PC-3 (cell line): ENCODE measurements at regions not wholly inside any gene's neighbourhood (a gene's known extent, or its start where the extent isn't known, plus 50 kb on each side); places are given as distances from the start of the nearest gene placed in this dataset.

Experiments
- ATAC-seq: fragments of 200-7000 bp; cut with Tn5 transposase; 2 replicates; pipeline ENCODE4 v1.9.1; 2020; ENCODE audit warnings: mild to moderate bottlenecking, moderate library complexity
- BruUV-seq: library from RNA; stranded (reverse); fragments of 400-500 nt; replicated peaks from 2 replicates; lab custom pipeline; 2021; lab: Mats Ljungman, UMichigan
- CTCF ChIA-PET: fragments of 300-600 bp; sonication (Branson Sonifier 250); formaldehyde crosslinking; loops from one replicate; lab custom pipeline; 2022; ENCODE audit warnings: antibody characterized with exemption; lab: Charles Lee
- POLR2A ChIA-PET: fragments of 300-600 bp; sonication (Branson Sonifier 250); formaldehyde crosslinking; loops from one replicate; lab custom pipeline; 2022; ENCODE audit warnings: antibody characterized with exemption; ENCODE audit not compliant: unreplicated experiment; lab: Charles Lee
- DNase-seq: peaks from one replicate; pipeline ENCODE4 v3.0.0-alpha.2; 2015
- H2AFZ ChIP-seq: fragments of 300-600 bp; sonication (generic); 2 replicates; pipeline ENCODE4 v1.6.0; 2016; ENCODE audit warnings: antibody characterized with exemption, low read length
- H3F3A ChIP-seq: fragments of 300-600 bp; sonication (generic); one replicate; pipeline ENCODE4 v1.6.0; 2017; ENCODE audit warnings: antibody characterized with exemption, low read length, control low read depth, mild to moderate bottlenecking; ENCODE audit not compliant: unreplicated experiment
- H3K27ac ChIP-seq: fragments of 300-600 bp; sonication (generic); 2 replicates; pipeline ENCODE4 v1.5.1; 2016; ENCODE audit warnings: mild to moderate bottlenecking, low read length
- H3K27me3 ChIP-seq: fragments of 300-600 bp; sonication (generic); 2 replicates; pipeline ENCODE4 v1.6.1; 2016; ENCODE audit warnings: low read length, mixed read lengths
- H3K36me3 ChIP-seq: fragments of 300-600 bp; sonication (generic); 2 replicates; pipeline ENCODE4 v1.6.1; 2016; ENCODE audit warnings: low read depth, mixed run types, low read length, mixed read lengths
- H3K4me1 ChIP-seq: fragments of 300-600 bp; sonication (generic); 2 replicates; pipeline ENCODE4 v1.5.1; 2016; ENCODE audit warnings: low read length; ENCODE audit not compliant: insufficient read depth
- H3K4me2 ChIP-seq: fragments of 300-600 bp; sonication (generic); 2 replicates; pipeline ENCODE4 v1.6.0; 2016; ENCODE audit warnings: low read length
- H3K4me3 ChIP-seq: fragments of 300-600 bp; sonication (generic); 2 replicates; pipeline ENCODE4 v1.5.1; 2016; ENCODE audit warnings: mild to moderate bottlenecking, low read length, mixed read lengths
- H3K79me2 ChIP-seq: fragments of 300-600 bp; sonication (generic); 2 replicates; pipeline ENCODE4 v1.6.1; 2017; ENCODE audit warnings: low read length, mixed read lengths
- H3K9ac ChIP-seq: fragments of 300-600 bp; sonication (generic); 2 replicates; pipeline ENCODE4 v1.6.0; 2016; ENCODE audit warnings: mild to moderate bottlenecking, low read length
- H3K9me2 ChIP-seq: fragments of 300-600 bp; sonication (generic); replicated peaks from 2 replicates; pipeline ENCODE4 v1.6.1; 2016; ENCODE audit warnings: mixed run types, low read length, mixed read lengths
- H3K9me3 ChIP-seq: fragments of 300-600 bp; sonication (generic); 2 replicates; pipeline ENCODE4 v1.6.1; 2016; ENCODE audit warnings: low read length, mixed read lengths
- H4K20me1 ChIP-seq: fragments of 300-600 bp; sonication (generic); 2 replicates; pipeline ENCODE4 v1.6.1; 2016; ENCODE audit warnings: low read length, mixed read lengths
- EZH2 ChIP-seq: fragments of 300-600 bp; sonication (generic); IDR thresholded peaks from one replicate; pipeline ENCODE4 v1.6.1; 2017; ENCODE audit warnings: antibody characterized with exemption, mild to moderate bottlenecking, low read length; ENCODE audit not compliant: unreplicated experiment
- EZH2phosphoT487 ChIP-seq: fragments of 300-600 bp; sonication (generic); IDR thresholded peaks from 2 replicates; pipeline ENCODE4 v1.6.1; 2018; ENCODE audit warnings: mild to moderate bottlenecking, antibody characterized with exemption, low read length, borderline replicate concordance
- intact Hi-C: fragments of 100-400 bp; cut with micrococcal nuclease; formaldehyde crosslinking; loops from 2 replicates; pipeline ENCODE4 v1.9.0; 2023
- TF ChIP-seq, protein P1 (sequence below): fragments of 300-600 bp; sonication (generic); conservative IDR thresholded peaks from 2 replicates; pipeline ENCODE4 v1.5.1; 2017; ENCODE audit warnings: antibody characterized with exemption, low read depth, mild to moderate bottlenecking, low read length

DNA sequence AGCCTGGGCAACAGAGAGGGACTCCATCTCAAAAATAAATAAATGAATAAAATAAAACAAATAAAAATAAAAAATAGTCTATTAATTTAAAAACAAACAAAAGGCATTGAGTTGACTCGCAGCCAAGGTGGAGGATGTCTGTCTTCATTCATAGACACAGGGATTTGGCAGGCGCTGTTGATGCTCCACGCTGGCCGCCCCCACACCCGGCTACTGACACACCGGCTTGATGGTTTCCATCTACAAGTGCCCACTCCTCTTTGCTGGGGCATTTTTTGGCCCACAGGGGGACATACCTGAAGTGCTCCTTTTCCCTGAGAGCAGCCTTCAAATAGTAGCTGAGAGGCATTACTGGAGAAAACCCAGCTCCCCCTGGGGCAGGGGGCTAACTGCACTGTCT is 178.3 kb upstream of the RALGAPA2 start:
- TF ChIP-seq, protein P1, sequence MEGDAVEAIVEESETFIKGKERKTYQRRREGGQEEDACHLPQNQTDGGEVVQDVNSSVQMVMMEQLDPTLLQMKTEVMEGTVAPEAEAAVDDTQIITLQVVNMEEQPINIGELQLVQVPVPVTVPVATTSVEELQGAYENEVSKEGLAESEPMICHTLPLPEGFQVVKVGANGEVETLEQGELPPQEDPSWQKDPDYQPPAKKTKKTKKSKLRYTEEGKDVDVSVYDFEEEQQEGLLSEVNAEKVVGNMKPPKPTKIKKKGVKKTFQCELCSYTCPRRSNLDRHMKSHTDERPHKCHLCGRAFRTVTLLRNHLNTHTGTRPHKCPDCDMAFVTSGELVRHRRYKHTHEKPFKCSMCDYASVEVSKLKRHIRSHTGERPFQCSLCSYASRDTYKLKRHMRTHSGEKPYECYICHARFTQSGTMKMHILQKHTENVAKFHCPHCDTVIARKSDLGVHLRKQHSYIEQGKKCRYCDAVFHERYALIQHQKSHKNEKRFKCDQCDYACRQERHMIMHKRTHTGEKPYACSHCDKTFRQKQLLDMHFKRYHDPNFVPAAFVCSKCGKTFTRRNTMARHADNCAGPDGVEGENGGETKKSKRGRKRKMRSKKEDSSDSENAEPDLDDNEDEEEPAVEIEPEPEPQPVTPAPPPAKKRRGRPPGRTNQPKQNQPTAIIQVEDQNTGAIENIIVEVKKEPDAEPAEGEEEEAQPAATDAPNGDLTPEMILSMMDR, result no peak
- TF ChIP-seq EZH2 (no peak), EZH2phosphoT487 (no peak)
- peaks cover 68% of the 10 kb centered on the region for H3K27me3 ChIP-seq
- intact Hi-C loops, result no loop called here
- no peaks in the 10 kb centered on the region for H4K20me1 ChIP-seq
- H3K4me3 ChIP-seq, result no peak overlapping the region
- DNase-seq (no peak), ATAC-seq (no peak)
- no peak overlapping the region for H3K27ac ChIP-seq
- no peaks in the 10 kb centered on the region for H3K79me2 ChIP-seq
- H3K4me1 ChIP-seq, result no peaks in the 10 kb centered on the region
- H3K9me3 ChIP-seq, result no peaks in the 10 kb centered on the region
- H2AFZ ChIP-seq, result no peak overlapping the region
- ChIA-PET POLR2A (no interaction called here), CTCF (no interaction called here)
- BruUV-seq, result no TSS peak
- H3K4me2 ChIP-seq, result no peak overlapping the region
- no peaks in the 10 kb centered on the region for H3K9me2 ChIP-seq
- no peaks in the 10 kb centered on the region for H3K36me3 ChIP-seq
- H3K9ac ChIP-seq, result no peak overlapping the region
- no peaks in the 10 kb centered on the region for H3F3A ChIP-seq

DNA sequence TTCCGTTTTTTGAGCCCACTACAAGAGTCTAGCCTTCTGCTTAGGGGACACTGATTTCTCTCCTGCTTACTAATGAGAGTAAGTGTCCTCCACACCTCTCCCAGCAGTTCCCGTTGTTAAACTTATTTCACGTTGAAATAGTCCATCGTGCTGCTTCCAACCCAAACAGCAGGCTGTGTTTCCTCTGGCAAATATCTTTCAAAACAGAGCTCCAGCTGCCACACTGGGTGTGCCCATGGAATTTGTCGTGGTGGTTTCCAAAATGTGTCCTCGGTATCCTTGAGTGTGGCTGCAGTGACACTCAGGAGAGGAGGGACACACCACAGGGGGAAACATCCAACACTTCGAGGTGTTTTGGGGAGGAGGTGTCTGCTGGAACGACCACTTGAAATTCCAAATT is 176.5 kb upstream of the RALGAPA2 start:
- H2AFZ ChIP-seq, result no peak overlapping the region
- H3K4me2 ChIP-seq, result no peak overlapping the region
- no peak overlapping the region for H3K9ac ChIP-seq
- H3K36me3 ChIP-seq, result no peaks in the 10 kb centered on the region
- no peak overlapping the region for H3K27ac ChIP-seq
- no TSS peak for BruUV-seq
- no peak overlapping the region for H3K4me3 ChIP-seq
- DNase-seq (no peak), ATAC-seq (no peak)
- no peaks in the 10 kb centered on the region for H4K20me1 ChIP-seq
- TF ChIP-seq EZH2phosphoT487 (no peak), EZH2 (no peak)
- TF ChIP-seq, protein P1, result no peak
- peaks cover 65% of the 10 kb centered on the region; the same call in 1 of the 2 replicates for H3K27me3 ChIP-seq
- no peaks in the 10 kb centered on the region for H3K79me2 ChIP-seq
- CTCF ChIA-PET, result no interaction called here
- POLR2A ChIA-PET, result no interaction called here
- H3F3A ChIP-seq, result no peaks in the 10 kb centered on the region
- no peaks in the 10 kb centered on the region for H3K9me2 ChIP-seq
- no peaks in the 10 kb centered on the region for H3K9me3 ChIP-seq
- intact Hi-C loops, result no loop called here
- H3K4me1 ChIP-seq, result no peaks in the 10 kb centered on the region

DNA sequence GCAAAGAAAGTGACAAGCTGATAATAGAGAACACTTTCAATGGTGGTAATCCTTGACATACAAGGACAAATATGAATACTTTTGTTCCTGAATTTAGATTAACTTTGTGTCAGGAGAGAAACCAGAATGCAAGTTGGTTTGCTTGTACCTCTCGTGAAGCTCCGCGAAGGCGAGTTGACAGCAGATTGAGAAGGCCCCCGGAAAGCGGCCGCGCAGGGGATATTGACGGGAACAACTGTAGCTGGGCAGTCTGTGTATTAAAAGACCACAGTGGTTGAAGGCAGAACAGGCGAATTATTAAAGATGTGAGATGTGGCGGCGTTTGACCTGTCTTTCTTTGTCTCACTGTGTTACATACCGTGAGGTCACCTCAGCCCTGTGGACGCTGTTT is 175.8 kb upstream of the RALGAPA2 start:
- Histone ChIP-seq H3K79me2 (no peaks in the 10 kb centered on the region), H3K36me3 (no peaks in the 10 kb centered on the region), H3K27ac (no peak overlapping the region), H3K4me2 (no peak overlapping the region), H4K20me1 (no peaks in the 10 kb centered on the region), H3K9ac (no peak overlapping the region), H3K27me3 (peaks cover 68% of the 10 kb centered on the region; the same call in 1 of the 2 replicates), H3K4me3 (no peak overlapping the region), H3K9me3 (no peaks in the 10 kb centered on the region), H3F3A (no peaks in the 10 kb centered on the region), H3K9me2 (no peaks in the 10 kb centered on the region), H2AFZ (no peak overlapping the region), H3K4me1 (no peaks in the 10 kb centered on the region)
- CTCF ChIA-PET, result no interaction called here
- POLR2A ChIA-PET, result no interaction called here
- TF ChIP-seq, protein P1, result no peak
- TF ChIP-seq EZH2 (no peak), EZH2phosphoT487 (no peak)
- intact Hi-C loops, result no loop called here
- BruUV-seq, result no TSS peak
- DNase-seq (no peak), ATAC-seq (no peak)
